Esophagus squamous epithelium (tissue), 5 donors: ENCODE measurements at regions not wholly inside any gene's neighbourhood (a gene's known extent, or its start where the extent isn't known, plus 50 kb on each side); places are given as distances from the start of the nearest gene placed in this dataset.
"Not testable (repeated sequence)": the region's sequence is repeated elsewhere in the genome, so short reads cannot be mapped to it uniquely, and the experiment has no call there.

Source experiments
- DNase-seq: peaks from one replicate; lab custom pipeline; 2025; lab: John Stamatoyannopoulos, UW
- H3K27ac ChIP-seq, 4 donors: fragments of 200-600 bp; sonication (generic); one replicate each; pipeline ENCODE4 v1.5.1; 2016 to 2019; ENCODE audit warnings: mild to moderate bottlenecking in 1 of 4
- H3K27me3 ChIP-seq, 4 donors: fragments of 200-600 bp; sonication (generic); 1 replicate in 3 of 4; 2 replicates in 1 of 4; pipeline versions ENCODE4 v1.5.1 to v1.6.0; 2017 to 2021; ENCODE audit warnings: antibody characterized with exemption in 1 of 4
- H3K36me3 ChIP-seq, 3 donors: fragments of 200-600 bp; sonication (generic); one replicate each; pipeline ENCODE4 v1.5.1; 2016 to 2019
- H3K4me1 ChIP-seq, 3 donors: fragments of 200-600 bp; sonication (generic); one replicate each; pipeline ENCODE4 v1.5.1; 2017 to 2019
- H3K4me3 ChIP-seq, 4 donors: fragments of 200-600 bp; sonication (generic); 1 replicate in 3 of 4; 2 replicates in 1 of 4; pipeline ENCODE4 v1.5.1; 2016 to 2019; ENCODE audit warnings: mild to moderate bottlenecking in 2 of 4, moderate library complexity in 1 of 4
- H3K9me3 ChIP-seq, 3 donors: fragments of 200-600 bp; sonication (generic); one replicate each; pipeline ENCODE4 v1.5.1; 2016 to 2019
- POLR2A ChIP-seq, 4 donors: fragments of 450-650 bp; IDR thresholded peaks; one replicate each; pipeline ENCODE4 v1.6.1; 2017; ENCODE audit warnings: antibody characterized with exemption in 4 of 4, mild to moderate bottlenecking in 4 of 4, moderate library complexity in 3 of 4
- WGBS, 2 donors: methylation state at CpG; one replicate each; pipeline ENCODE4 v1.1.5; 2018; 5-methylcytosine and 5-hydroxymethylcytosine counted together
- intact Hi-C: fragments of 100-400 bp; cut with DNase I; formaldehyde crosslinking; loops from one replicate; pipeline ENCODE4 v1.15.0; 2022
- TF ChIP-seq, protein P1 (sequence below), 6 experiments: fragments of 450-650 bp in 4 of 6; fragments of 200-600 bp in 2 of 6; sonication (generic) in 2 of 6; IDR thresholded peaks; one replicate each; pipeline ENCODE4 v1.5.1; 2016 to 2019; ENCODE audit warnings: antibody characterized with exemption in 6 of 6, mild to moderate bottlenecking in 4 of 6, moderate library complexity in 4 of 6
- donor health status: DM: yes; HTN: yes; CAD: no.

DNA sequence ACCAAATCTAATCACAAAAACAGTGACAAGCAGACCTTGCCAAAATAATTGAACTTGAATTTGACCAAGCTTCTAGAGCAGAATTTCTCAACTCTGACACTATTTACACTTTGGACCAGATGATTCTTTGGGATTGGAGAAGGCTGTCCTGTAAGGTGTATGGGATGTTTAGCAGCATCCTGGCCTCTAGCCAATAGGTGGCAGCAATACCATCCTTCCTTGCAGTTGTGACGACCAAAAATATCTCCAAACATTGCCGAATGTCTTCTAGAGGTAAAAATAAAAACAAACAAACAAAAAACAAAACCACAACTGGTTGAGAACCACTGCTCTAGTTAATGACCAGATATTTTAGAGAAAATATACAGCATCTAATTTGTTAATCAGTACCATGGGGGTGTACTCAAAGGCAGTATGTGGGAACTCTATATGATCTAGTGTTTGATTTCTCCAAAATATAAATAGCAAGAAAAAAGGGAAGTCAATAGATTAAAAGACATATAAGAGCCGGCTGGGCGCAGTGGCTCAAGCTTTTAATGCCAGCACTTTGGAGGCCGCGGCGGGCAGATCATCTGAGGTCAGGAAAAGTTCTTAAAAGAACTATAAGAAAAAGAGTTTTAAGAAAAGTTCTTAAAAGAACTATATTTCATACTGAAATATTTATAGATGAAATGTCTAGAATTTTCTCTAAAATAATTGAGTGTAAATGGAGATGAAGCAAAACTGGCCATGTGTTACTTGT lies 60.9 kb upstream of the ZNF527 start:
- intact Hi-C loops: no loop called here

DNA sequence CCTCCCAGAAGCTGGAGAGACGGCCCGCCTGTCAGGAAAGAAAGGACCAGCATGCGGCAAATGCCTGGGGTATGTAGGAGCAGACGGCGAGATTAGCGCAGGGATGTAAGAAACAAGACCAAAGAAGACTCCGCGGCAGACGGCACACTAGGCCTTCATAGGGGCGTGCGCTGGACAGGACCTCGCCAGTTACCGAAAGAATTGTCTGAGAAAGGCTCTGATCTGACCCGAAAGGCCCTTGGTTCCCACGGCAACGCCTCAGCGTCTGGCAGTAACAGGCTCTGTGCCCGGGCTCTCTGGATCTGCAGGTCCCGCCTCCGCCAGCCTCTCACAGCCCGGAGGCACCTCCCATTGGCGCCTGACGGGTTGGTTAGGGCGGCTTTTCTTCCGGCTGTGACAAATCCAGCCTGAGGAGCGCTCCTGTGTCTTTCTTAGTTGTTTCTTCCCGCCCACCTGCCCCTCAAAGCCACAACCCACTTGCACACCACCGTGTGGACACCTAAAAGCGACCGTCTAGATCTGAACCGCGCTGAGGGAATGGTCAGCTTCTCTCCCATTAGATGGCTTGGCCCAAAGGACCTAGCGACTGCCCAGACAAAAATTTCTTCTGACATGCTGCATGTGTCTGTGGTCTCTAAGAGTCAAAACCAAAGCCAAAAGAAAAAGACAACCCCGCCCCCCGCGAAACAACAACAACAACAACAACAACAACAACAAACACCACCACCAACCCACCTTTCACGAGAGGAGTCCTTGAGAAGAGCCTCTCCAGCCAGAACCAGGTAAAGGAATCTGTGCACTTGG lies 58.2 kb upstream of the ZNF527 start:
- Histone ChIP-seq H3K4me3 (peak overlapping the region; percentile 18 to 62 (median 46)), H3K27ac (peak overlapping the region; percentile 34 to 74 (median 70)), H3K4me1 (peaks cover 0 to 21% (median 0%) of the 10 kb centered on the region in 3 donors)
- intact Hi-C loops, DNase-seq, H3K27me3 ChIP-seq, H3K9me3 ChIP-seq, H3K36me3 ChIP-seq: not testable (repeated sequence)
- 4 to 16% methylated on average over 14 to 16 of the region's 37 CpGs for WGBS, 2 donors

More for the DNA sequence above, 60.9 kb upstream of the ZNF527 start:
- no peak for TF ChIP-seq POLR2A (IDR thresholded peaks at IDR 0.05)
- TF ChIP-seq, protein P1, sequence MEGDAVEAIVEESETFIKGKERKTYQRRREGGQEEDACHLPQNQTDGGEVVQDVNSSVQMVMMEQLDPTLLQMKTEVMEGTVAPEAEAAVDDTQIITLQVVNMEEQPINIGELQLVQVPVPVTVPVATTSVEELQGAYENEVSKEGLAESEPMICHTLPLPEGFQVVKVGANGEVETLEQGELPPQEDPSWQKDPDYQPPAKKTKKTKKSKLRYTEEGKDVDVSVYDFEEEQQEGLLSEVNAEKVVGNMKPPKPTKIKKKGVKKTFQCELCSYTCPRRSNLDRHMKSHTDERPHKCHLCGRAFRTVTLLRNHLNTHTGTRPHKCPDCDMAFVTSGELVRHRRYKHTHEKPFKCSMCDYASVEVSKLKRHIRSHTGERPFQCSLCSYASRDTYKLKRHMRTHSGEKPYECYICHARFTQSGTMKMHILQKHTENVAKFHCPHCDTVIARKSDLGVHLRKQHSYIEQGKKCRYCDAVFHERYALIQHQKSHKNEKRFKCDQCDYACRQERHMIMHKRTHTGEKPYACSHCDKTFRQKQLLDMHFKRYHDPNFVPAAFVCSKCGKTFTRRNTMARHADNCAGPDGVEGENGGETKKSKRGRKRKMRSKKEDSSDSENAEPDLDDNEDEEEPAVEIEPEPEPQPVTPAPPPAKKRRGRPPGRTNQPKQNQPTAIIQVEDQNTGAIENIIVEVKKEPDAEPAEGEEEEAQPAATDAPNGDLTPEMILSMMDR (IDR thresholded peaks at IDR 0.05): no peak
- Histone ChIP-seq H3K4me1 (peaks cover 0 to 14% (median 0%) of the 10 kb centered on the region in 3 donors), H3K27ac (no peak overlapping the region), H3K36me3 (no peaks in the 10 kb centered on the region), H3K4me3 (no peak overlapping the region), H3K9me3 (peaks cover 0 to 22% (median 0%) of the 10 kb centered on the region in 3 donors), H3K27me3 (no peaks in the 10 kb centered on the region)
- DNase-seq: no peak
- 58 to 64% methylated on average over 7 of the region's 7 CpGs for WGBS, 2 donors

DNA sequence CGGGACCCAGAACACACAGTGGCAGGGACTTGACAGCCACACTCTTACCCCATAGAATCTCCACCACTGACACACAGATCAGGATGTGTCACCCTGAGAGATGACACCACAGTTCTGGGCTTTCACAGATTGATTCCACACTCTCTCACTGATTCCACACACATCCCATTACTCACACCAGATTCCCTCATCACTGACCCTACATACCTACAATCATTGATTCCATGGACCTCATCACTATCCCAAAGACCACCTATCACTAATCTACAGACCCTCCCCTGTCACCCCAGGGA lies 57.6 kb upstream of the ZNF527 start:
- no peaks in the 10 kb centered on the region for H3K27me3 ChIP-seq
- no peak for DNase-seq
- intact Hi-C loops: no loop called here
- 83% methylated on average over 1 of the region's 1 CpG; no CpG with 5 or more reads in 1 of the 2 donors for WGBS, 2 donors
- no peaks in the 10 kb centered on the region for H3K36me3 ChIP-seq
- peaks cover 0 to 23% (median under 1%) of the 10 kb centered on the region in 3 donors for H3K4me1 ChIP-seq
- peak overlapping the region in 2 of 4 donors; percentile 18 to 47 for H3K4me3 ChIP-seq
- peak overlapping the region in 3 of 4 donors; percentile 68 to 74 (median 71) for H3K27ac ChIP-seq
- TF ChIP-seq, protein P1 (IDR thresholded peaks at IDR 0.05): no peak
- TF ChIP-seq POLR2A (IDR thresholded peaks at IDR 0.05): no peak
- H3K9me3 ChIP-seq: no peaks in the 10 kb centered on the region

DNA sequence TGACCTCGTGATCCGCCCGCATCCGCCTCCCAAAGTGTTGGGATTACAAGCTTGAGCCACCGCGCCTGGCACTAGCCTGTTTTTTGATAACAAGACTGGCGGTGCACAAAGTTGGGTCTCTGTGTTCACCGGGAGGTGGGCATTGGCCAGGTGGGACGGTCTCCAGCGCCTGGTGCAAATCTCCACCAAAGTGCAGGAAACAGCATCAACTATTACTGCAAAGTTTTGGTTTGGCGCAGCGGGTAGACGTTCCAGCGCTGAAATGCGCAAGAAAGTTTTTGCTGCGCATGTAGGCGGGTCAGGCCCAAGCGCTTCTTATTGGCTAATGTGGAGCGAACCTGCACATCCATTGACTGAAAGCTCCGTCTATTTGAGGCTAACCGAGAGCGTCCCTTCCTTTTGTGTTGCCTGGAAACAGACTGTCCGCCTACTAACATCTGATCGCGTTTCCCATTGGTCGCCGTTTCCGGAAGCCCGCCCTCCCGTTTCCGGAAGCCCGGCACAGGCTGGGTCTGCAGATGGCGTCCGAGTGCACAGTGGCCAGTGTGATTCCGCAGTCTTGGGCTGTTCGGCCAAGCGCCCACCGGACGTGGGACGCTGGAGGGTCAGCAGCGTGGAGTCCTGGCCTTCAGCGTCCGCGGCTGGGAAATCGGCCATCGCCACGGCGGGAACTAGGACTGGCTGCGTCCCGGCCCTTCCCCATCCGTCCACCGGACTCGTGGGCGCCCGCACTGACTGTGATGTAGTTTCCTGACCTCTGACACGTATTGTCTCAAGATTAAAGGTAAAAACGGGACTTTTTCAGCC lies 53.3 kb upstream of the ZNF527 start:
- Histone ChIP-seq H3K36me3 (peaks cover 0 to 10% (median 0%) of the 10 kb centered on the region in 3 donors), H3K4me3 (peak overlapping the region; percentile 64 to 95 (median 84)), H3K4me1 (peaks cover 5 to 52% (median 7%) of the 10 kb centered on the region in 3 donors), H3K9me3 (no peaks in the 10 kb centered on the region), H3K27ac (peak overlapping the region; percentile 78 to 93 (median 92)), H3K27me3 (no peaks in the 10 kb centered on the region)
- intact Hi-C loops: no loop called here
- WGBS, 2 donors: 0% methylated on average over 8 to 15 of the region's 57 CpGs
- TF ChIP-seq, protein P1 (IDR thresholded peaks at IDR 0.05): peak in 4 of 6 experiments; percentile 10 to 25 (median 22)
- peak in 2 of 4 donors; percentile 22 to 65 for TF ChIP-seq POLR2A (IDR thresholded peaks at IDR 0.05)
- DNase-seq: peak; percentile 78

DNA sequence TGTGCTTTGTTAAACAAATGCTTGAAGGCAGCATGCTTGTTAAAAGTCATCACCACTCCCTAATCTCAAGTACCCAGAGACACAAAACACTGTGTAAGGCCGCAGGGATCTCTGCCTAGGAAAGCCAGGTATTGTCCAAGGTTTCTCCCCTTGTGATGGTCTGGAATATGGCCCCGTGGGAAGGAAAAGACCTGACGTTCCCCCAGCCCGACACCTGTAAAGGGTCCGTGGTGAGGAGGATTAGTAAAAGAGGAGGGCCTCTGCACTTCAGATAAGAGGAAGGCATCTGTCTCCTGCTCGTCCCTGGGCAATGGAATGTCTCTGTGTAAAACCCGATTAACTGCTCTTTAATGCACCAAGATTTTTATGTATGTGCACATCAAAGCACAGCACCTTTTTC lies 49.9 kb upstream of the ZNF527 start:
- peaks cover 5 to 44% (median 7%) of the 10 kb centered on the region in 3 donors for H3K4me1 ChIP-seq
- peaks cover 0 to 44% (median 6%) of the 10 kb centered on the region in 3 donors for H3K36me3 ChIP-seq
- H3K27ac ChIP-seq, H3K4me3 ChIP-seq, DNase-seq, intact Hi-C loops, H3K9me3 ChIP-seq, H3K27me3 ChIP-seq: not testable (repeated sequence)
- 54 to 65% methylated on average over 7 of the region's 7 CpGs for WGBS, 2 donors
